BJ (cell line): ENCODE measurements at regions not wholly inside any gene's neighbourhood (a gene's known extent, or its start where the extent isn't known, plus 50 kb on each side); places are given as distances from the start of the nearest gene placed in this dataset.

Experiments
- CTCF ChIA-PET: fragments of 350-600 bp; formaldehyde crosslinking; extraction: SDS; loops from one replicate; lab custom pipeline; 2021; ENCODE audit warnings: antibody characterized with exemption, inconsistent platforms; lab: Yijun Ruan, JAX
- POLR2A ChIA-PET: fragments of 300-600 bp; sonication (Branson Sonifier 250); formaldehyde crosslinking; extraction: SDS; loops from one replicate; lab custom pipeline; 2021; ENCODE audit warnings: antibody characterized with exemption; lab: Charles Lee
- DNase-seq: peaks from one replicate; pipeline ENCODE4 v3.0.0-alpha.2; 2011; ENCODE audit warnings: low read depth
- H3K27me3 ChIP-seq: 2 replicates; pipeline ENCODE4 v1.6.0; 2011; ENCODE audit warnings: low read length; ENCODE audit not compliant: control insufficient read depth, insufficient read depth
- H3K36me3 ChIP-seq: 2 replicates; pipeline ENCODE4 v1.5.1; 2011; ENCODE audit warnings: low read length; ENCODE audit not compliant: control insufficient read depth, insufficient read depth
- H3K4me3 ChIP-seq: 2 replicates; pipeline ENCODE4 v1.5.1; 2011; ENCODE audit warnings: low read depth, mild to moderate bottlenecking, control low read depth, low read length
- TF ChIP-seq, protein P1 (sequence below): IDR thresholded peaks from 2 replicates; pipeline ENCODE4 v1.5.1; 2011; ENCODE audit warnings: low read depth, mild to moderate bottlenecking, control low read depth, inconsistent platforms, low read length, moderate library complexity; ENCODE audit not compliant: insufficient read depth

DNA sequence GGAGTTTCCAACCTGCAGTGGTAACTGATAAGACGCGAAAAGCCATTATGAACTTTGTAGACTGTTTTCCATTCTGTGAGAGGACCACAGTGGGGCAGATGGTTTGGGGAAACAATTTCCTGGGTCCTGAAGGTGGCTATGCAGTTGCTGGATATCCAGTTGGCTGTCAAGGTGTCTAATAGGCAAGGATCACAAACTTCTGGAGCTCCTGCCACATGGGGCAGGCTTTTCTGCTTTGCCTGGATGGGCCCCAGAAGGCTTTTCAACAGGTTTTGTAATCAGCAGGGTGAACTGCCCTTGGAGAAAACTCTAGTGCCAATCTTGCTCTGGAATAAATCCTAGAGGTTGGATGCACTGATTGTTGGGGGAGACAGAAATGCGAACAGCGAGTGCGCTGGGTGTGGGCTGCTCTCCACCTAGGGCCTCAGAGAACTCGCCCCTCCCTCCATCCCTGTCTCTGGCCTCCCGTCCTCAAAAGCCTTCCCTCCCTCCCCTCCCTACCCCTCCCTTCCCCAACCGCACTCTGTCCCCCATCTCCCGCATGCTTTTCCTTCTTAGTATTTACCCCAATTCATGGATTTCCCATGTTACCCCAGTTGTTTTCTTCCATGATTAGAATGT is 210.3 kb upstream of the USP24 start:
- no peak for DNase-seq
- TF ChIP-seq, protein P1, sequence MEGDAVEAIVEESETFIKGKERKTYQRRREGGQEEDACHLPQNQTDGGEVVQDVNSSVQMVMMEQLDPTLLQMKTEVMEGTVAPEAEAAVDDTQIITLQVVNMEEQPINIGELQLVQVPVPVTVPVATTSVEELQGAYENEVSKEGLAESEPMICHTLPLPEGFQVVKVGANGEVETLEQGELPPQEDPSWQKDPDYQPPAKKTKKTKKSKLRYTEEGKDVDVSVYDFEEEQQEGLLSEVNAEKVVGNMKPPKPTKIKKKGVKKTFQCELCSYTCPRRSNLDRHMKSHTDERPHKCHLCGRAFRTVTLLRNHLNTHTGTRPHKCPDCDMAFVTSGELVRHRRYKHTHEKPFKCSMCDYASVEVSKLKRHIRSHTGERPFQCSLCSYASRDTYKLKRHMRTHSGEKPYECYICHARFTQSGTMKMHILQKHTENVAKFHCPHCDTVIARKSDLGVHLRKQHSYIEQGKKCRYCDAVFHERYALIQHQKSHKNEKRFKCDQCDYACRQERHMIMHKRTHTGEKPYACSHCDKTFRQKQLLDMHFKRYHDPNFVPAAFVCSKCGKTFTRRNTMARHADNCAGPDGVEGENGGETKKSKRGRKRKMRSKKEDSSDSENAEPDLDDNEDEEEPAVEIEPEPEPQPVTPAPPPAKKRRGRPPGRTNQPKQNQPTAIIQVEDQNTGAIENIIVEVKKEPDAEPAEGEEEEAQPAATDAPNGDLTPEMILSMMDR = no peak
- ChIA-PET POLR2A (no interaction called here), CTCF (interaction anchor here (1.0 to 5.5 kb wide), 2 partner anchors 14 to 51 kb away, joined by 3 to 25 read pairs; no protein-coding TSS in a partner anchor)
- Histone ChIP-seq H3K4me3 (no peak overlapping the region), H3K36me3 (no peaks in the 10 kb centered on the region), H3K27me3 (no peaks in the 10 kb centered on the region)

DNA sequence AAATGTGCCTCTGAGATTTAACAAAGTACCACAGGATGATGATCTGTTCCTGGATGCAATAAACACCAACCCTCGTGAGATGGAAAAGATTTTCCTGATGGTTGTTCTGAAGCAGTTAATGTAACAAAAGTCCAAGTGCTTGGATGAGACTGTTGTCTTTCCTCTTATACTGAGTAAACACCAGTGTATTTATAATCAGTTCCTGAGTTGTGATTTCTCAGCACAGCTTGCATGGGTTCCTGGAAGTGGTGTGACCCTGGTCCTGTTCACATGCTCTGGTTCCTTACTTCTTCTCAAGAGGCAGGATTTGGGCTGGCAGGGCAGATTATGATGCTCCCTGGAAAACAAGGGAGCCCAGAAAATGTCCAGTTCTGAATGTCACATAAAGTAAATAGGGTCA is 208.2 kb upstream of the USP24 start:
- no peaks in the 10 kb centered on the region for H3K27me3 ChIP-seq
- POLR2A ChIA-PET = no interaction called here
- CTCF ChIA-PET = no interaction called here
- TF ChIP-seq, protein P1 = no peak
- no peaks in the 10 kb centered on the region for H3K36me3 ChIP-seq
- no peak overlapping the region for H3K4me3 ChIP-seq
- no peak for DNase-seq

DNA sequence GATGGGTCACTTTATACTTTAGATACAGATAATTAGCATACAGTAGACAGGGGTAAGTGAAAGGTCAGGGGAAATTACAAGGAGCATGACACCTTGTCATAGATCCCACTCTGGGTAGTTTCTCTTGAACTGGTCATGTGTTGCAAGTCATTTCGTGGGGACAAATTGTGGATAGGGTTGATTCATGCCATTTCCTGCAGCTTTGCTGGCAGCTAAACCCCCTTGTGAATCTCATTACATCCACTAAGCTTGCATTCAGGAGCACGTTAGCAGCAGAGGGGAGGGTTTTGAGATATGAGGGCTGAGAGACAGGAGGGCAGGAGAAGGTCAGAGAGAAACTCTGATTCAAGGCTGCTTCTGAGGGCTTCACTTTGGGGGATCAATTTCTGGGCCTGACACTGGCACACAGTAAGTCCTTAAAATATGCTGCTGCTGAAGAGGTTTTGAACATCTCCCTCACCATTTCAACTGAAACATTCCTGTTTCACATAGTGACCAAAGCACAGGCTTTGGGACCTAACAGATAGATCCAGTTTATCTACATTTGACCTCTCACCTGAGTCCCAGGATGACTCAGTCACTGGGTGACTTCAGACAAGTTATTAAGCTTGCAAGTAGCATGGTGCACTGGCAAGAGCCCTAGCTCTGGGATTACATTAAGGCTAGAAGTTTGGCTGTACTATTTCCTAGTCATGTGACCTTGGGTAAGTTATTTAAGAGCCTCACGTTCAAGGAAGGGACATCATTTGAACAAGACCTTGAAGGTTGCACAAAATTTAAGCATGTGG is 206.0 kb upstream of the USP24 start:
- DNase-seq = no peak
- TF ChIP-seq, protein P1 = no peak
- POLR2A ChIA-PET = no interaction called here
- CTCF ChIA-PET = no interaction called here
- H3K36me3 ChIP-seq = no peaks in the 10 kb centered on the region
- H3K4me3 ChIP-seq = no peak overlapping the region
- no peaks in the 10 kb centered on the region for H3K27me3 ChIP-seq

DNA sequence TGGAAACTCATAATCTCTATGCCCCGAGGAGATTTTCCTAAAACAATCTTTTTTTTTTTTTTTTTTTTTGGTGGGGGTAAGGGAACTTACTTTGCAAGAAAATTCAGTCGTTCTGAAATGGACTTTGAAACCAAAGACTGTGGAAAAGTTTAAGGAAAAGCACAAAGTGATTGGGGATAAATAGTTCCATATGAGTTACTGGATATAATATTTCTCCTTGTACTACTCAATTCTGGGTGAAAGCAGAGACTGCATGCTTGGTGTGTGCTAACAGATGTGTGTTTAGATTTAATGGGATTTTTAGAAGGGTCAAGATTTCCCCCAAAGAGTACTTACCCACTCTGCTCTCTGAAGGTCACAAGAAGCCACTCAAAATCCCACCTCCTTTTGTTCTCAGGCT is 204.9 kb upstream of the USP24 start:
- POLR2A ChIA-PET = no interaction called here
- Histone ChIP-seq H3K4me3 (no peak overlapping the region), H3K27me3 (no peaks in the 10 kb centered on the region), H3K36me3 (no peaks in the 10 kb centered on the region)
- TF ChIP-seq, protein P1 = no peak
- CTCF ChIA-PET = no interaction called here
- no peak for DNase-seq

DNA sequence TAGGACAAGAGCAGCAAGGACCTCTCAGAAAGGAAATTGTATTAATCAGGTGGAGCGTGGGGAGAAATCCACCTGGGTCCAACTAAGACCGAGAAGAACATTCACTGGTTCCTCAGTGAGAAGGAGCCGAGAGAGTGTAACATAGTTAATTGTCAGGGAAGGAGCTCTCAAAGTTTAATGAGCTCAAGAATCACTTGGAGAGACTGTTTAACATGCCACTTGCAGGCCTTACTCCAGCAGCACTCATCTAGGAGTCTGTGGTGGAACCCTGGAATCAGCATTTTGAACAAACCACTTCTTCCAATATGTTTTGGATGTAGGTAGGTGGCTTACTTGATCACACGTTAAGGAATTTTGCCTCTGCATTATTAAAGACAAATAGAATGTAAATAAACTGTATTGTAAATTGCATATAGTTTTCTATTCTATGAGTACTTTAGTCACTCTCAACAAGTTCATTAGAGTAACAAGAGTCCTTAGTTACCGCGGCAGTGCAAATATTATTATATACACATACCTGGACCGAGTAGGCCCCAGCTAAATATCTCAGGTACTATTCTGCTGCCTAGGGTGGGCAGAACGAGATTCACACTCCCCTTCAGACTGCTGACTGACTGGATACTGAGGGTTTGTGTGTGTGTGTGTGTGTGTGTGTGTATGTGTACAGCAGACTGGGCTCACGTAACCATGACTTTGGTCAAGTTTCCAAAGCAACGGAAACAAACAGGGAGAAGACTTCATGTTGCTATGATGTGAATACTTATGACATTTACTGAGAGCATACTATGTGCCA is 203.2 kb upstream of the USP24 start:
- Histone ChIP-seq H3K27me3 (no peaks in the 10 kb centered on the region), H3K36me3 (no peaks in the 10 kb centered on the region), H3K4me3 (no peak overlapping the region)
- POLR2A ChIA-PET = no interaction called here
- no peak for DNase-seq
- TF ChIP-seq, protein P1 = no peak
- CTCF ChIA-PET = interaction anchor here (1.4 kb wide), 1 partner anchor 43 kb away, joined by 3 read pairs; no protein-coding TSS in a partner anchor
